ENCODE measurements at regions not wholly inside any gene's neighbourhood (a gene's known extent, or its start where the extent isn't known, plus 50 kb on each side); places are given as distances from the start of the nearest gene placed in this dataset.

DNA sequence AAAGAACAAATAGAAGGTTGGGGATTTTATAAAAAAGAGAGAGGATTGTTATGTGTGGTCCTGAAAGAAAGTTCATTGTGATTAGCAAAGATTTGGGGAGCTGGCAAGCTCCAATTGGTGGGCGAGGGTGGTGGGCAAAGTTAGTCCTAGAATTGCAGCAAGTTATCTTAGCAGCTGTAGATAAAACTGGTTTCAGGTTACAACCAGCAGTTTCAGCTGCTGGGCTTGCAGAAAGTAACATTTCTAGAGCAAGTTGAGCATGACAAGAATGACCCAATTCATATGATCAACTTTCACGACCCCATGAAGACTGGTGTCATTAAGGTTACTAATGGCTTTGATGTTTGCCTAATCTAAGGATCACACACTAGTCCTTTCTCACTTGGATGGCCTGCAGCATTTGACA, 177.9 kb upstream of the NUDT4 start:
- no peaks in the 10 kb centered on the region for H3K79me2 ChIP-seq (ENCODE audit: insufficient read depth, low read length)
- H4K20me1 ChIP-seq (ENCODE audit: insufficient read depth, low read length): no peaks in the 10 kb centered on the region
- no peaks in the 10 kb centered on the region for H3F3A ChIP-seq (ENCODE audit: insufficient read depth, low read length)
- no peak overlapping the region for H3K27ac ChIP-seq (ENCODE audit: low read depth, low read length, poor library complexity, severe bottlenecking)
- no peaks in the 10 kb centered on the region for H3K27me3 ChIP-seq (ENCODE audit: insufficient read depth, low read length)
- no peaks in the 10 kb centered on the region for H3K4me1 ChIP-seq (ENCODE audit: insufficient read depth, low read length, severe bottlenecking)
- no peak overlapping the region for H3K9ac ChIP-seq (ENCODE audit: low read length)
- H3K4me3 ChIP-seq (ENCODE audit: low read depth, low read length, poor library complexity, severe bottlenecking): no peak overlapping the region
- no peak overlapping the region for H2AFZ ChIP-seq (ENCODE audit: low read length)
- no peaks in the 10 kb centered on the region for H3K36me3 ChIP-seq (ENCODE audit: insufficient read depth, low read length)
- H3K4me2 ChIP-seq (ENCODE audit: low read length): no peak overlapping the region
- no peaks in the 10 kb centered on the region for H3K9me2 ChIP-seq (ENCODE audit: low read depth, low read length)
- H3K9me3 ChIP-seq (ENCODE audit: low read length): no peaks in the 10 kb centered on the region
- no peak for TF ChIP-seq CTCF (IDR thresholded peaks at IDR 0.05; ENCODE audit: low read length)
- TF ChIP-seq EZH2 (IDR thresholded peaks at IDR 0.05; ENCODE audit: borderline replicate concordance, low read length): no peak

DNA sequence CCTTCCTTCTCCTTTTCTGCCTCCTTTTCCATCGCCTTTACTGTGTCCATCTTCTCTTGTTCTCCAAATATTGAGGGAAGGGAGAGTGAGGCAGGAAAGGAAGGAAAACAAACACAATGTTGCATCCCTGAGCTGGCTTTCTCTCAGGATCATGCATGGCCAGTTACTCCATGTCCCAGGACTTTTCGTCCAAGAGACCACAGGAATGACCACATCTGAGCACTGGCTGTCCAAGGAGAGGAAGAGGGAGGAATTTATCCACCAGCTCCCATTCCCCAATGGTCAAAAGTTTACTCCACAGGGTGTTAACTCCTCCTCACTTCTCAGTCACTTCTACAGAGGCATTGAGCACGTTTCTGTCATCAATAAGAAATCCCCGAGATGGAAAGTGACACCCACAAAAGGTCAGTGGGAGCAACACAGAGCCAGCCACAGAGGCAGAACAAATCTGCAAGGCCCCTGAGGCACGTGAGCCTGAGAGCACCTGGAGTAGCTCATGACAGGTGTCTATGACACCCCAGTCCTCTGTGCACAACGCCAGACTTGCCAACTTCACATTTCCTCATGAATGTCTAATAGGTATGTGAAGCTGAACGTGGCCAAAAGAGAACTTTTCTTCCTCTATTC, 177.3 kb upstream of the NUDT4 start:
- no peak overlapping the region for H2AFZ ChIP-seq (ENCODE audit: low read length)
- no peaks in the 10 kb centered on the region for H3K9me2 ChIP-seq (ENCODE audit: low read depth, low read length)
- H3K4me1 ChIP-seq (ENCODE audit: insufficient read depth, low read length, severe bottlenecking): no peaks in the 10 kb centered on the region
- H4K20me1 ChIP-seq (ENCODE audit: insufficient read depth, low read length): no peaks in the 10 kb centered on the region
- no peaks in the 10 kb centered on the region for H3K27me3 ChIP-seq (ENCODE audit: insufficient read depth, low read length)
- no peak overlapping the region for H3K27ac ChIP-seq (ENCODE audit: low read depth, low read length, poor library complexity, severe bottlenecking)
- no peaks in the 10 kb centered on the region for H3K79me2 ChIP-seq (ENCODE audit: insufficient read depth, low read length)
- H3K4me3 ChIP-seq (ENCODE audit: low read depth, low read length, poor library complexity, severe bottlenecking): no peak overlapping the region
- TF ChIP-seq CTCF (IDR thresholded peaks at IDR 0.05; ENCODE audit: low read length) (no peak), EZH2 (IDR thresholded peaks at IDR 0.05; ENCODE audit: borderline replicate concordance, low read length) (no peak)
- no peak overlapping the region for H3K4me2 ChIP-seq (ENCODE audit: low read length)
- H3F3A ChIP-seq (ENCODE audit: insufficient read depth, low read length): no peaks in the 10 kb centered on the region
- no peaks in the 10 kb centered on the region for H3K36me3 ChIP-seq (ENCODE audit: insufficient read depth, low read length)
- no peaks in the 10 kb centered on the region for H3K9me3 ChIP-seq (ENCODE audit: low read length)
- H3K9ac ChIP-seq (ENCODE audit: low read length): no peak overlapping the region

DNA sequence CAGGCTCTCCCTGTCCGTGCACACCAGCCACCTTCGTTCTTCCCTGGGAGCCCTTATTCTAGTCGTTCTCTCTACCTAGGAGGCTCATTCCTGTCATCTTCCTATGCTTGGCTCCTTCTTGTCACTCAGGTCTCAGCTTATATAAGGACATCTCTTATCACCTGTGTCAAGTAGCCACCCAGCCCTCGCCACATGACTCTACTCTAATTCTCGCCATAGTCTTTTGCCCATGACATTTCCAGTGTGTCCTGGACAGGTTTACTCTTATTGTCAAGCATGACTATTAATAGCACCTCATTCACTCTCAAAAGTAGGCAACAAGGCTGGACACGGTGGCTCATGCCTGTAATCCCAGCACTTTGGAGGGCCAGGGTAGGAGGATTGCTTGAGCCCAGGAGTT, 175.7 kb upstream of the NUDT4 start:
- Histone ChIP-seq H3K27me3 (ENCODE audit: insufficient read depth, low read length) (no peaks in the 10 kb centered on the region), H3K9me2 (ENCODE audit: low read depth, low read length) (no peaks in the 10 kb centered on the region), H3K9ac (ENCODE audit: low read length) (no peak overlapping the region), H3K36me3 (ENCODE audit: insufficient read depth, low read length) (no peaks in the 10 kb centered on the region), H3K27ac (ENCODE audit: low read depth, low read length, poor library complexity, severe bottlenecking) (no peak overlapping the region), H3K4me1 (ENCODE audit: insufficient read depth, low read length, severe bottlenecking) (no peaks in the 10 kb centered on the region), H2AFZ (ENCODE audit: low read length) (no peak overlapping the region), H3F3A (ENCODE audit: insufficient read depth, low read length) (no peaks in the 10 kb centered on the region), H3K9me3 (ENCODE audit: low read length) (no peaks in the 10 kb centered on the region), H4K20me1 (ENCODE audit: insufficient read depth, low read length) (no peaks in the 10 kb centered on the region), H3K79me2 (ENCODE audit: insufficient read depth, low read length) (no peaks in the 10 kb centered on the region), H3K4me2 (ENCODE audit: low read length) (no peak overlapping the region), H3K4me3 (ENCODE audit: low read depth, low read length, poor library complexity, severe bottlenecking) (no peak overlapping the region)
- TF ChIP-seq EZH2 (IDR thresholded peaks at IDR 0.05; ENCODE audit: borderline replicate concordance, low read length) (no peak), CTCF (IDR thresholded peaks at IDR 0.05; ENCODE audit: low read length) (no peak)
